ENCODE measurements at regions not wholly inside any gene's neighbourhood (a gene's known extent, or its start where the extent isn't known, plus 50 kb on each side); places are given as distances from the start of the nearest gene placed in this dataset.

DNA sequence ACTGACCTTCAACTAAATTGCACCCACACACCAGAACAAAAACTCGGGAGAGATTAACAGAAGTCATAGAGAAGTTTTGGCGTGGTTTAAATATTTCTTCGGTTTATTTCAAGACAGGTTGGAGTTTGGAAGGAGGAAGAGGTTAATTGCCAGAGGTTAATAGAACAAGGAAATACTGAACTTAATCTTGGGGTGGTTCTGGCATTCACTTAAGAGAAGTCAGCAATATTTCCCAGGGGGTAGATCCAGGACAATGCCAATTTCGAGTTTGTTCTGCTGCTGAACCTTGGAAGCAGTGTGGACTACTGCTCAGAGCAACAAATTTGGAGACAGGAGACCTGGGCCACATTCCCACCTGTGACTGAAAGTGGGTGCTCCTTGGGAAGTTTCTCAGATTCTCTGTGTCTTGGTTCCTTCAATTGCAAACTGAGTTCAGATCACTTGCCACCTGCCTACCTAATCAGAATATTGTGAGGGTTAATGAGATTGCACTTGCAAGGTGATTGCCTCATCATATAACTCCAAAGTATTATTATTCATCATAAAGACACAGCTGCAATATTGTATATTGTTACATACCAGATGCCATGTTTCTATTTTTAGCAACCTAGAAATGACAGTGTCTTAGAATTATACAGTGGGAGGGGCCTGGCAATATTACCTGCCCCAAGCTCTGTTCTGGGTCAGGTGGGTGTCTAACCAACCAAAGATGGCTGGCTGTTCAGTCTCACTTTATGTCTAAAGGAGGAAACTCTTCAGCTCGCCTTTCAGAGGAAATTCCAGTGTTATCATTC is 217.4 kb downstream of the CDCA7 start:
- TF ChIP-seq ZFP3 (CRISPR knock-in tag; IDR thresholded peaks at IDR 0.05) (no peak), BACH2 (CRISPR knock-in tag; IDR thresholded peaks at IDR 0.05; ENCODE audit: borderline replicate concordance) (no peak), GLIS3 (CRISPR knock-in tag; IDR thresholded peaks at IDR 0.05) (no peak), ISL1 (CRISPR knock-in tag; IDR thresholded peaks at IDR 0.05) (no peak), ZNF70 (CRISPR knock-in tag; IDR thresholded peaks at IDR 0.05) (no peak), SNAI2 (CRISPR knock-in tag; IDR thresholded peaks at IDR 0.05) (no peak), ZFP30 (CRISPR knock-in tag; IDR thresholded peaks at IDR 0.05) (no peak), ESRRG (CRISPR knock-in tag; IDR thresholded peaks at IDR 0.05) (no peak), ARNTL (CRISPR knock-in tag; IDR thresholded peaks at IDR 0.05; ENCODE audit: borderline replicate concordance, low read depth) (no peak), RARB (CRISPR knock-in tag; IDR thresholded peaks at IDR 0.05) (no peak), CSDC2 (CRISPR knock-in tag; IDR thresholded peaks at IDR 0.05) (no peak), TCF4 (CRISPR knock-in tag; IDR thresholded peaks at IDR 0.05; ENCODE audit: borderline replicate concordance) (no peak)
- TF ChIP-seq, protein P1, sequence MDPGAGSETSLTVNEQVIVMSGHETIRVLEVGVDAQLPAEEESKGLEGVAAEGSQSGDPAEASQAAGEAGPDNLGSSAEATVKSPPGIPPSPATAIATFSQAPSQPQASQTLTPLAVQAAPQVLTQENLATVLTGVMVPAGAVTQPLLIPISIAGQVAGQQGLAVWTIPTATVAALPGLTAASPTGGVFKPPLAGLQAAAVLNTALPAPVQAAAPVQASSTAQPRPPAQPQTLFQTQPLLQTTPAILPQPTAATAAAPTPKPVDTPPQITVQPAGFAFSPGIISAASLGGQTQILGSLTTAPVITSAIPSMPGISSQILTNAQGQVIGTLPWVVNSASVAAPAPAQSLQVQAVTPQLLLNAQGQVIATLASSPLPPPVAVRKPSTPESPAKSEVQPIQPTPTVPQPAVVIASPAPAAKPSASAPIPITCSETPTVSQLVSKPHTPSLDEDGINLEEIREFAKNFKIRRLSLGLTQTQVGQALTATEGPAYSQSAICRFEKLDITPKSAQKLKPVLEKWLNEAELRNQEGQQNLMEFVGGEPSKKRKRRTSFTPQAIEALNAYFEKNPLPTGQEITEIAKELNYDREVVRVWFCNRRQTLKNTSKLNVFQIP (CRISPR knock-in tag; IDR thresholded peaks at IDR 0.05; ENCODE audit: borderline replicate concordance, low read depth): no peak
- TF ChIP-seq, protein P2, sequence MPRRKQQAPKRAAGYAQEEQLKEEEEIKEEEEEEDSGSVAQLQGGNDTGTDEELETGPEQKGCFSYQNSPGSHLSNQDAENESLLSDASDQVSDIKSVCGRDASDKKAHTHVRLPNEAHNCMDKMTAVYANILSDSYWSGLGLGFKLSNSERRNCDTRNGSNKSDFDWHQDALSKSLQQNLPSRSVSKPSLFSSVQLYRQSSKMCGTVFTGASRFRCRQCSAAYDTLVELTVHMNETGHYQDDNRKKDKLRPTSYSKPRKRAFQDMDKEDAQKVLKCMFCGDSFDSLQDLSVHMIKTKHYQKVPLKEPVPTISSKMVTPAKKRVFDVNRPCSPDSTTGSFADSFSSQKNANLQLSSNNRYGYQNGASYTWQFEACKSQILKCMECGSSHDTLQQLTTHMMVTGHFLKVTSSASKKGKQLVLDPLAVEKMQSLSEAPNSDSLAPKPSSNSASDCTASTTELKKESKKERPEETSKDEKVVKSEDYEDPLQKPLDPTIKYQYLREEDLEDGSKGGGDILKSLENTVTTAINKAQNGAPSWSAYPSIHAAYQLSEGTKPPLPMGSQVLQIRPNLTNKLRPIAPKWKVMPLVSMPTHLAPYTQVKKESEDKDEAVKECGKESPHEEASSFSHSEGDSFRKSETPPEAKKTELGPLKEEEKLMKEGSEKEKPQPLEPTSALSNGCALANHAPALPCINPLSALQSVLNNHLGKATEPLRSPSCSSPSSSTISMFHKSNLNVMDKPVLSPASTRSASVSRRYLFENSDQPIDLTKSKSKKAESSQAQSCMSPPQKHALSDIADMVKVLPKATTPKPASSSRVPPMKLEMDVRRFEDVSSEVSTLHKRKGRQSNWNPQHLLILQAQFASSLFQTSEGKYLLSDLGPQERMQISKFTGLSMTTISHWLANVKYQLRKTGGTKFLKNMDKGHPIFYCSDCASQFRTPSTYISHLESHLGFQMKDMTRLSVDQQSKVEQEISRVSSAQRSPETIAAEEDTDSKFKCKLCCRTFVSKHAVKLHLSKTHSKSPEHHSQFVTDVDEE (CRISPR knock-in tag; IDR thresholded peaks at IDR 0.05): no peak
- TF ChIP-seq, protein P3, sequence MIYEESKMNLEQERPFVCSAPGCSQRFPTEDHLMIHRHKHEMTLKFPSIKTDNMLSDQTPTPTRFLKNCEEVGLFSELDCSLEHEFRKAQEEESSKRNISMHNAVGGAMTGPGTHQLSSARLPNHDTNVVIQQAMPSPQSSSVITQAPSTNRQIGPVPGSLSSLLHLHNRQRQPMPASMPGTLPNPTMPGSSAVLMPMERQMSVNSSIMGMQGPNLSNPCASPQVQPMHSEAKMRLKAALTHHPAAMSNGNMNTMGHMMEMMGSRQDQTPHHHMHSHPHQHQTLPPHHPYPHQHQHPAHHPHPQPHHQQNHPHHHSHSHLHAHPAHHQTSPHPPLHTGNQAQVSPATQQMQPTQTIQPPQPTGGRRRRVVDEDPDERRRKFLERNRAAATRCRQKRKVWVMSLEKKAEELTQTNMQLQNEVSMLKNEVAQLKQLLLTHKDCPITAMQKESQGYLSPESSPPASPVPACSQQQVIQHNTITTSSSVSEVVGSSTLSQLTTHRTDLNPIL (CRISPR knock-in tag; IDR thresholded peaks at IDR 0.05; ENCODE audit: low read depth): no peak

DNA sequence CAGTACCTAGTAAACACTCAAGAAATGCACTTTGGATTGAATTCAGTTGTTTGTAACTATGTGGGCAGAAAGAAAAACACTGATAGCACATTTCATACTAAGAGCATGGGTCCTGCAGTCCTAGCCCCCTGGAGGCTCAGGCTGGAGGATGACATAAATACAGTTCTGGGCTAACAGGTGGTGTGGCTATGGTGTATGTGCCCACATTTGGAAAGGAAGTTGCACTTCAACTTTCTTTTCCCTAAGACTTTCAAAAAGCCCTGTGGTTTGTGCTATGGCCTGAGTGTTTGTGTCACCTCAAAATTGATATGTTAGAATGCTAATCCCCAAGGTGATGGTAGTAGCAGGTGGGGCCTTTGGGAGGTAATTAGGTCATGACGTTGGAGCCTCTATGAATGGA is 218.2 kb downstream of the CDCA7 start:
- no peak for ATAC-seq
- TF ChIP-seq, protein P4, sequence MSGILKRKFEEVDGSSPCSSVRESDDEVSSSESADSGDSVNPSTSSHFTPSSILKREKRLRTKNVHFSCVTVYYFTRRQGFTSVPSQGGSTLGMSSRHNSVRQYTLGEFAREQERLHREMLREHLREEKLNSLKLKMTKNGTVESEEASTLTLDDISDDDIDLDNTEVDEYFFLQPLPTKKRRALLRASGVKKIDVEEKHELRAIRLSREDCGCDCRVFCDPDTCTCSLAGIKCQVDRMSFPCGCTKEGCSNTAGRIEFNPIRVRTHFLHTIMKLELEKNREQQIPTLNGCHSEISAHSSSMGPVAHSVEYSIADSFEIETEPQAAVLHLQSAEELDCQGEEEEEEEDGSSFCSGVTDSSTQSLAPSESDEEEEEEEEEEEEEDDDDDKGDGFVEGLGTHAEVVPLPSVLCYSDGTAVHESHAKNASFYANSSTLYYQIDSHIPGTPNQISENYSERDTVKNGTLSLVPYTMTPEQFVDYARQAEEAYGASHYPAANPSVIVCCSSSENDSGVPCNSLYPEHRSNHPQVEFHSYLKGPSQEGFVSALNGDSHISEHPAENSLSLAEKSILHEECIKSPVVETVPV (CRISPR knock-in tag; IDR thresholded peaks at IDR 0.05): no peak
- TF ChIP-seq OSR1 (CRISPR knock-in tag; IDR thresholded peaks at IDR 0.05): no peak
- TF ChIP-seq, protein P3 (CRISPR knock-in tag; IDR thresholded peaks at IDR 0.05; ENCODE audit: low read depth): no peak
- no peak for TF ChIP-seq ZFP3 (CRISPR knock-in tag; IDR thresholded peaks at IDR 0.05)
- no peak for TF ChIP-seq ISL1 (CRISPR knock-in tag; IDR thresholded peaks at IDR 0.05)
- no peak for TF ChIP-seq GLIS3 (CRISPR knock-in tag; IDR thresholded peaks at IDR 0.05)
- TF ChIP-seq ZNF565 (CRISPR knock-in tag; conservative IDR thresholded peaks at IDR 0.05; ENCODE audit: low read depth): no peak
- no peak for TF ChIP-seq ZFP30 (CRISPR knock-in tag; IDR thresholded peaks at IDR 0.05)
- TF ChIP-seq ZNF70 (CRISPR knock-in tag; IDR thresholded peaks at IDR 0.05): no peak
- TF ChIP-seq, protein P2 (CRISPR knock-in tag; IDR thresholded peaks at IDR 0.05): no peak
- TF ChIP-seq, protein P1 (CRISPR knock-in tag; IDR thresholded peaks at IDR 0.05; ENCODE audit: borderline replicate concordance, low read depth): no peak
- no peak for TF ChIP-seq ZNF8 (CRISPR knock-in tag; IDR thresholded peaks at IDR 0.05)
- TF ChIP-seq ARNTL (CRISPR knock-in tag; IDR thresholded peaks at IDR 0.05; ENCODE audit: borderline replicate concordance, low read depth): no peak
- TF ChIP-seq CSDC2 (CRISPR knock-in tag; IDR thresholded peaks at IDR 0.05): no peak
- TF ChIP-seq ESRRG (CRISPR knock-in tag; IDR thresholded peaks at IDR 0.05): no peak
- TF ChIP-seq TOX (CRISPR knock-in tag; IDR thresholded peaks at IDR 0.05; ENCODE audit: borderline replicate concordance): no peak

More for the DNA sequence above, 217.4 kb downstream of the CDCA7 start:
- no peak for ATAC-seq

All from SK-N-SH treated with all-trans-retinoic acid at 6 μM for 48 hours (cell line).